GM21737 (cell line): ENCODE measurements at regions not wholly inside any gene's neighbourhood (a gene's known extent, or its start where the extent isn't known, plus 50 kb on each side); places are given as distances from the start of the nearest gene placed in this dataset.

Experiments
- ATAC-seq: cut with Tn5 transposase; IDR thresholded peaks from one replicate; pipeline ENCODE4 v1.9.1; 2021; ENCODE audit warnings: mild to moderate bottlenecking, moderate library complexity; ENCODE audit not compliant: unreplicated experiment

GRCh38 chr9:73219985-73220626, 68.4 kb downstream of the ANXA1 start:
- peak; percentile 84 for ATAC-seq

GRCh38 chr9:73223594-73223993, 71.9 kb downstream of the ANXA1 start:
- ATAC-seq: no peak

GRCh38 chr9:73229543-73229942, 77.9 kb downstream of the ANXA1 start:
- ATAC-seq: no peak

GRCh38 chr9:73230251-73230650, 78.6 kb downstream of the ANXA1 start:
- no peak for ATAC-seq

- ATAC-seq: no peak
Observed at GRCh38 chr9:73231203-73231602, 79.5 kb downstream of the ANXA1 start.

- no peak for ATAC-seq
Observed at GRCh38 chr9:73233359-73234007, 81.8 kb downstream of the ANXA1 start.

GRCh38 chr9:73234008-73234360, 82.3 kb downstream of the ANXA1 start:
- no peak for ATAC-seq

GRCh38 chr9:73237140-73237539, 85.5 kb downstream of the ANXA1 start:
- ATAC-seq: no peak

GRCh38 chr9:73239570-73240265, 88.1 kb downstream of the ANXA1 start:
- no peak for ATAC-seq

GRCh38 chr9:73243078-73243477, 91.4 kb downstream of the ANXA1 start:
- no peak for ATAC-seq

GRCh38 chr9:73259086-73259696, 107.5 kb downstream of the ANXA1 start:
- ATAC-seq: no peak

GRCh38 chr9:73260506-73260905, 108.8 kb downstream of the ANXA1 start:
- no peak for ATAC-seq

GRCh38 chr9:73264631-73265030, 113.0 kb downstream of the ANXA1 start:
- ATAC-seq: no peak

- ATAC-seq: no peak
Observed at GRCh38 chr9:73265876-73266275, 114.2 kb downstream of the ANXA1 start.

- no peak for ATAC-seq
Observed at GRCh38 chr9:73269430-73270101, 117.9 kb downstream of the ANXA1 start.

- peak; percentile 81 for ATAC-seq
Observed at GRCh38 chr9:73270967-73271721, 119.5 kb downstream of the ANXA1 start.

- ATAC-seq: no peak
Observed at GRCh38 chr9:73280113-73280512, 128.4 kb downstream of the ANXA1 start.

- no peak for ATAC-seq
Observed at GRCh38 chr9:73284377-73284776, 132.7 kb downstream of the ANXA1 start.

- no peak for ATAC-seq
Observed at GRCh38 chr9:73294336-73294735, 142.7 kb downstream of the ANXA1 start.

GRCh38 chr9:73325983-73326382, 174.3 kb downstream of the ANXA1 start:
- ATAC-seq: no peak

GRCh38 chr9:73327149-73327548, 175.5 kb downstream of the ANXA1 start:
- no peak for ATAC-seq
